NCI-H2107 treated with DMSO at 0.1 percent for 48 hours (cell line): ENCODE measurements at regions not wholly inside any gene's neighbourhood (a gene's known extent, or its start where the extent isn't known, plus 50 kb on each side); places are given as distances from the start of the nearest gene placed in this dataset.

Source experiments
- DNase-seq: peaks from one replicate; lab custom pipeline; 2025; ENCODE audit not compliant: unreplicated experiment; lab: John Stamatoyannopoulos, UW

- DNase-seq, result no peak
These were observed 1256.9 kb upstream of the PIK3C3 start for GRCh38 chr18:40698129-40698528.

- DNase-seq, result no peak
These were observed 1259.5 kb upstream of the PIK3C3 start for GRCh38 chr18:40695526-40695925.

- DNase-seq, result no peak
These were observed 1262.2 kb upstream of the PIK3C3 start for GRCh38 chr18:40692871-40693270.

GRCh38 chr18:40690062-40690461 is 1265.0 kb upstream of the PIK3C3 start:
- DNase-seq, result no peak

GRCh38 chr18:40687399-40687798 is 1267.6 kb upstream of the PIK3C3 start:
- no peak for DNase-seq

- no peak for DNase-seq
These were observed 1268.2 kb upstream of the PIK3C3 start for GRCh38 chr18:40686836-40687235.

GRCh38 chr18:40685219-40685618 is 1269.8 kb upstream of the PIK3C3 start:
- no peak for DNase-seq

- DNase-seq, result no peak
These were observed 1276.7 kb upstream of the PIK3C3 start for GRCh38 chr18:40678318-40678717.

- no peak for DNase-seq
These were observed 1278.4 kb upstream of the PIK3C3 start for GRCh38 chr18:40676668-40677067.

- no peak for DNase-seq
These were observed 1281.9 kb upstream of the PIK3C3 start for GRCh38 chr18:40673150-40673549.

GRCh38 chr18:40672590-40672989 is 1282.4 kb upstream of the PIK3C3 start:
- no peak for DNase-seq

- DNase-seq, result no peak
These were observed 1284.2 kb upstream of the PIK3C3 start for GRCh38 chr18:40670668-40671375.

GRCh38 chr18:40662898-40663437 is 1292.1 kb upstream of the PIK3C3 start:
- DNase-seq, result no peak

GRCh38 chr18:40653682-40654081 is 1301.4 kb upstream of the PIK3C3 start:
- DNase-seq, result no peak

- DNase-seq, result no peak
These were observed 1302.7 kb upstream of the PIK3C3 start for GRCh38 chr18:40652321-40652720.

GRCh38 chr18:40651163-40651562 is 1303.9 kb upstream of the PIK3C3 start:
- no peak for DNase-seq

- no peak for DNase-seq
These were observed 1312.3 kb upstream of the PIK3C3 start for GRCh38 chr18:40642692-40643229.

GRCh38 chr18:40631319-40631718 is 1323.7 kb upstream of the PIK3C3 start:
- no peak for DNase-seq

- DNase-seq, result no peak
These were observed 1324.5 kb upstream of the PIK3C3 start for GRCh38 chr18:40630496-40630895.

- DNase-seq, result no peak
These were observed 1330.1 kb upstream of the PIK3C3 start for GRCh38 chr18:40624959-40625358.

GRCh38 chr18:40613721-40614120 is 1341.3 kb upstream of the PIK3C3 start:
- no peak for DNase-seq

- DNase-seq, result no peak
These were observed 1342.7 kb upstream of the PIK3C3 start for GRCh38 chr18:40612356-40612755.

GRCh38 chr18:40608226-40608625 is 1346.8 kb upstream of the PIK3C3 start:
- no peak for DNase-seq
